ENCODE measurements at regions not wholly inside any gene's neighbourhood (a gene's known extent, or its start where the extent isn't known, plus 50 kb on each side); places are given as distances from the start of the nearest gene placed in this dataset.

GRCh38 chr7:47693216-47693615, 111.3 kb upstream of the TNS3 start:
- TF ChIP-seq, protein P1, sequence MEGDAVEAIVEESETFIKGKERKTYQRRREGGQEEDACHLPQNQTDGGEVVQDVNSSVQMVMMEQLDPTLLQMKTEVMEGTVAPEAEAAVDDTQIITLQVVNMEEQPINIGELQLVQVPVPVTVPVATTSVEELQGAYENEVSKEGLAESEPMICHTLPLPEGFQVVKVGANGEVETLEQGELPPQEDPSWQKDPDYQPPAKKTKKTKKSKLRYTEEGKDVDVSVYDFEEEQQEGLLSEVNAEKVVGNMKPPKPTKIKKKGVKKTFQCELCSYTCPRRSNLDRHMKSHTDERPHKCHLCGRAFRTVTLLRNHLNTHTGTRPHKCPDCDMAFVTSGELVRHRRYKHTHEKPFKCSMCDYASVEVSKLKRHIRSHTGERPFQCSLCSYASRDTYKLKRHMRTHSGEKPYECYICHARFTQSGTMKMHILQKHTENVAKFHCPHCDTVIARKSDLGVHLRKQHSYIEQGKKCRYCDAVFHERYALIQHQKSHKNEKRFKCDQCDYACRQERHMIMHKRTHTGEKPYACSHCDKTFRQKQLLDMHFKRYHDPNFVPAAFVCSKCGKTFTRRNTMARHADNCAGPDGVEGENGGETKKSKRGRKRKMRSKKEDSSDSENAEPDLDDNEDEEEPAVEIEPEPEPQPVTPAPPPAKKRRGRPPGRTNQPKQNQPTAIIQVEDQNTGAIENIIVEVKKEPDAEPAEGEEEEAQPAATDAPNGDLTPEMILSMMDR (IDR thresholded peaks at IDR 0.05), result no peak
- TF ChIP-seq POLR2A (IDR thresholded peaks at IDR 0.05), result no peak
